ENCODE measurements at regions not wholly inside any gene's neighbourhood (a gene's known extent, or its start where the extent isn't known, plus 50 kb on each side); places are given as distances from the start of the nearest gene placed in this dataset.

DNA sequence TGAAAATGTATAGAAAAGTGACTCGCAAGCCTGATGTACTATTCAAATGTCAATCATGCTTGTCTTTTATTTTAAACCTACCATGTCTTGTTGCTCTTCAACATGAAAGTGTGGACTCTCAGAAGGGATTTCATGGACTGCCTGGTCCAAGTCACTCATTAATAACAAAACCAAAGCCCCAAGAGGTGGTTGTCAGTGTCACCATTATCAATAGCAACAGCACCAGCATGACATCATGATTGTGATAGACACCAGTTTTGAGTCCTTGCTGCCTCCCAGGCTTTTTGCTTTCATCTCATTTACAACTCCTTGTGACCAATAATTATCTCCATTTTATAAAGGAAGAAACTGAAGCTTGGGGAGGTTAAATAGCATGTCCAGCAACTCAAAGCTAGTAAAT lies 112.0 kb upstream of the TMPO start:
- Histone ChIP-seq H3K4me3 (no peak overlapping the region), H3K9me3 (no peaks in the 10 kb centered on the region), H3K27me3 (no peaks in the 10 kb centered on the region), H3K36me3 (no peaks in the 10 kb centered on the region)
- no peak for DNase-seq

DNA sequence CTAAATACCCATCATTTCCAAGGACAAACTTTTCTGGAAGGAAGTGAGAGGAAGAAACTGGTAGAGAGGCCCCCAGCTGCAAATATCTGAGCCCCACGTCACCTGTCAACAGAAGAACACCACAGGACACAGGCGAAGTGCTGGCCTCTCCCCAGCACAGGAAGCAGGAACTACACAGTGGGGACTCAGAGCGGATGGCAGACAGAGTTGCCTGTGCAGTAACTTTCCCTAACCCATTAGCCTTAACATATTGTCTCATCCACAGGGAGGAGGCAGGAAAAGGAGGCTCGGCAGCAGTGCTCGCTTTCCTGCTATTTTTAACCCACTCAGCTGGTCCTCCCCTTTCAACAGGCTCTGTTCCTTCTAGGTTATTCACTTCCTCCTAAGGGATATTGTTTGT lies 111.5 kb upstream of the TMPO start:
- no peaks in the 10 kb centered on the region for H3K9me3 ChIP-seq
- no peaks in the 10 kb centered on the region for H3K27me3 ChIP-seq
- H3K36me3 ChIP-seq: no peaks in the 10 kb centered on the region
- no peak for DNase-seq
- no peak overlapping the region for H3K4me3 ChIP-seq

DNA sequence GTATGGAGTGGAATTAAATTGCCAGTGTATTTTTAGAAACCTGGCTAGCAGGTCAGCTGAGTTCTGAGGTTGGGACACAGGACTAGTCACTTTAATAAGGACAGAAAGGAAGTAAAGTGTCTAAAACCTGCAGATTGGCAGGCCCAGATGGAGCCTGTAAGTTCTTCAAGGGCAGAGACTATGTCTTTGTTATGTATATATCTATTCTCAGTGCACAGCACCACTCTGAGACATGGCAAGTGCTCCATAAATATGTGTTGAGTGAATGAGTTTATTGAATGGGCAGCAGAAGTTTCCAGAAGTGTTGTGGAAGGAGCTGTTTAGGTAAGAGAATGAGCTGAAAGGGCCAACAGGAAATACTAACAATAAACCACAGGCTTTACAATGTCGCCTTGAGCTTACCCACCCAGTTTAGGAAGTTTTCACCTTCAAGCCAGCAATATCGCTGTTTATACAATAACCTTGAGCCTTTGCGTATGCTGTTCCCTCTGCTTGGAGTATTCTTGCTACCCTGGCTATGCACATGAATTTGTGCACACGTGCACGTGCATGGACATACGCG lies 109.5 kb upstream of the TMPO start:
- Histone ChIP-seq H3K4me3 (no peak overlapping the region), H3K27me3 (no peaks in the 10 kb centered on the region), H3K36me3 (no peaks in the 10 kb centered on the region), H3K9me3 (no peaks in the 10 kb centered on the region)
- DNase-seq: no peak

DNA sequence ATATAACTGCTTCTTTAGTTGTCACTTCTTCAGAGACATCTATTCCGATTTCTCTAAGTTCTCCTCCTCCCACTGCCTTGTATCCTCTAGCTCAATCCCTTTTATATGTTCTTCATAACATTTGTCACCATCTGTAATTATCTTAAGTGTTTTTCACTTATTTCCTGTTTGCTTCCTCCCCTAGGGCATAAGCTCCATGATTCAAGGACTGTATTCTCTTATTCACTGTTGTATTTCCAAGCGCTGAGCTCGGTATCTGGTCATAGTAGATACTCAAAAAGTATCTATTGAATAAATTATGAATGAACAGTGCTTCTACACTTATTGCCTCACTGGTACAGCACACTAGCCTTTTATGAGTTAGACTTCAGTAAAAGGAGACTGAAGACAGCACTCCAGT lies 109.0 kb upstream of the TMPO start:
- no peaks in the 10 kb centered on the region for H3K9me3 ChIP-seq
- no peaks in the 10 kb centered on the region for H3K27me3 ChIP-seq
- no peak for DNase-seq
- H3K36me3 ChIP-seq: no peaks in the 10 kb centered on the region
- H3K4me3 ChIP-seq: no peak overlapping the region

DNA sequence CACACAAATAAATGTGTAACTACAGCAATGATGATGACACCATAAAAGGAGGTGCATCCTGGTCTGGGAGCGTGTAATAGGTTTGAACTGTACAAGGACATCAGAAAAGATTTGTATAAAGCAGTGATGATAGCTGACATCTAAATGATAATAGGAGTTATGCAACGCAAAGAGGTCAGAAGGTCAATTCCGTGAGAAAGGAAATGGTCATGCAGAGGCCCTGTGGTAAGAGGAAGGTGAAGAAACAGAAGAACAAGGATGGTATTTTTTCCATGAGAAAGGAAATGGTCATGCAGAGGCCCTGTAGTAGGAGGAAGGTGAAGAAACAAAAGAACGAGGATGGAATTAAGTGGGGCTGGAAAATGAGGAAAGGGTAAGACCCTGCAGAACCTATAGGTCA lies 106.7 kb upstream of the TMPO start:
- no peak overlapping the region for H3K4me3 ChIP-seq
- no peak for DNase-seq
- H3K9me3 ChIP-seq: no peaks in the 10 kb centered on the region
- no peaks in the 10 kb centered on the region for H3K27me3 ChIP-seq
- no peaks in the 10 kb centered on the region for H3K36me3 ChIP-seq

DNA sequence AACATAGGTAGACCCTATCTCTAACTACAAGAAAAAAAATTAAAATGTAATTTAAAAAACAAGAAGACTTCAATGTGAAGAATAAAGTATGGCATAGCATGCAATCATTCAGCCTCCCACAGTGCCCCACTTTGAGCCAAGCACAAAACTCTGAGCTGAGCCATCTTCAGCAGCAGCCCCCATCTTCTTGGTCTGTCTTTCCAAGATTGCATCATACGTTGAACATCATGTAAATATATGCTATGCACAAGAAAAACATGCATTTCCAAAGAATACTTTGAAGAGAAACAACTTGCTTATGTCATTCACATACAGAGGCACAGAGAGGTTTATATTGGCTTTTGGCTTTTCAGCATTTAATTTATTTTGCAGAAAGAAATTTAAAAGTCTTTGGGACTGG lies 105.8 kb upstream of the TMPO start:
- no peak overlapping the region for H3K4me3 ChIP-seq
- no peaks in the 10 kb centered on the region for H3K27me3 ChIP-seq
- DNase-seq: no peak
- no peaks in the 10 kb centered on the region for H3K9me3 ChIP-seq
- no peaks in the 10 kb centered on the region for H3K36me3 ChIP-seq

DNA sequence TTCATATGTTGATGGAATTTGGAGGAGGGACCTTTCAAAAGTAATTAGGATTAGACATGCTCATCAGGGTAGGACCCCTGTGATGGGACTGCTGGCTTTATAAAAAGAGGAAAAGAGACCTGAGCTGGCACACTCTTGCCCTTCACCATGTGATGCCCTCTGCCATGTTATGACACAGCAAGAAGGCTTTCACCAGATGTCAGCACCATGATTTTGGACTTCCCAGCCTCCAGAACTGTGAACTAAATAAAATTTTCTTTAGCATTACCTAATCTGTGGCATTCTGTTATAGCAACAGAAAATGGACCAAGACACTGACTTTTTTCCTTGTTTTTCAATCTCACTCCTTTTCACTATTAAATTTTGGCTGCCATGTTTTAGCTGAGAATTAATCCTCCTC lies 105.0 kb upstream of the TMPO start:
- no peak for DNase-seq
- Histone ChIP-seq H3K27me3 (no peaks in the 10 kb centered on the region), H3K9me3 (no peaks in the 10 kb centered on the region), H3K4me3 (no peak overlapping the region), H3K36me3 (no peaks in the 10 kb centered on the region)

DNA sequence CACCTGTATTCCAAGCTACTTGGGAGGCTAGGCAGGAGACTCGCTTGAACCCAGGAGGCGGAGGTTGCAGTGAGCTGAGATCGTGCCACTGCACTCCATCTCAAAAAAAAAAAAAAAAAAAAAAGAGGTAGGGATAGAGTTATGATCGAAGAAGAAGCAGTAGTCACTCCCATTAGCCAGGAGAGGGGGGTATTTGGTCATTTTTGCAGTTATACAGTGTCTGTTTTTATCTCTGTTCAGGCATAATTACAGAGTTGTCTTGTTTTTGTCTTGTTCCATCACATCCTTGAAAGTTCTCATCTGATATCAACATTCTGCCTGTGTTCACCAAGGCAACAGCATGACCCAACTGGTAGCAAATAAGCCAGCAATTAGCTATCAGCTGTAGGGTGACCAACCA lies 98.5 kb upstream of the TMPO start:
- DNase-seq: no peak
- no peaks in the 10 kb centered on the region for H3K9me3 ChIP-seq
- no peaks in the 10 kb centered on the region for H3K36me3 ChIP-seq

DNA sequence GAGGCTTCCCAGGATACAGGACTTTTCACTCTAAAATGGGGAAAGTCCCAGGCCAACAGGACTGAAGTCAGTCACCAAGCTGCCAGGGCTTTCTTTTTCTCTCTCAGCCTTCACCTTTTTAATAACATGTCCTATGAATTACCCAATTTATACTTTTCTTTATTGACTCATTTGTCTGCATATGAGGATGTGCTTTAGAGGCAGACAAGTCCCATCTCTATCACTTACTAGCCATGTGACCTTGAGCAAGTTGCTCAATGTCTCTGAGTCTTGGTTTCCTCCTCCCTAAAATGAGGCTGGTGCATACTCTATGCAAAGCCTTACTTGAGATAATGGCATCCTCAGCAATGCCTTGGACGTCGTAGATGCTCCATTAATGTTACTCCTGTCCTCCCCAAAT lies 98.1 kb upstream of the TMPO start:
- Histone ChIP-seq H3K9me3 (no peaks in the 10 kb centered on the region), H3K36me3 (no peaks in the 10 kb centered on the region), H3K4me3 (no peak overlapping the region), H3K27me3 (no peaks in the 10 kb centered on the region)
- DNase-seq: no peak

More for the DNA sequence above, 98.5 kb upstream of the TMPO start:
- Histone ChIP-seq H3K27me3 (no peaks in the 10 kb centered on the region), H3K4me3 (no peak overlapping the region)

DNA sequence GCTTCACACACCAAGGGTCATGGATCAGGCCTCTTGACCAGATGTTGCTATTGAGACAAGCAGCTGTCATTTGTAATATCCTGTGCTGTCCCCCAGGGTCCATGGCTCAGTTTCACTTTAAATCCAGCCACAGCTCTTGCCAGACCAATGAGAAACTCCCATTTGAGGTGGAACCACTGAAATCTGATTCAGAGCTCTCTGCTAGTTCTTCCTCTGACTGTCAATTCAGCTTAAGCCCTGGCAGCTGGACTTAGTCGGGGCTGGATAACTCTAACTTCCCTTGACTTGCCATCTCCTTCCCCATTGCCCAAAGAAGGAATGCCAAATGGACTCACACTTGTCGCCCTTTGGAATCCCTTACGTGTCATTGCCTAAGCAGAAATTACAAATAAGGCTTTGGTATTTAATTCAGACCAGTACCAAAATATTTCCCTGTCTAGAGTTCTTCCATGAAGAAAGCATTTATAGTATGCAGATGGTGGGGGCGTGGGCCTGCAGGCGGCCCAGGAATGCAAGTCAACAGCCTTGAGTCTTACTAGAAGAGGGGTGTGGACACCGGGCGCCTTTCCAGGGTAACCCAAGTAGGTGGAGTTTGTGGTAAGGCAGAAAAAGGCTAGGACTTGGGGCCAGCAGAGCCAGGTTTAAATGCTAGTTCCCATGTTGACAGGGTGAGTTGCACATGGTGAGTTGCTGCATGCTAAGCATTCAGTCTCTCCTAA lies 96.9 kb upstream of the TMPO start:
- H3K27me3 ChIP-seq: no peaks in the 10 kb centered on the region
- H3K9me3 ChIP-seq: no peaks in the 10 kb centered on the region
- DNase-seq: peak; percentile 97
- no peaks in the 10 kb centered on the region for H3K36me3 ChIP-seq
- H3K4me3 ChIP-seq: no peak overlapping the region

DNA sequence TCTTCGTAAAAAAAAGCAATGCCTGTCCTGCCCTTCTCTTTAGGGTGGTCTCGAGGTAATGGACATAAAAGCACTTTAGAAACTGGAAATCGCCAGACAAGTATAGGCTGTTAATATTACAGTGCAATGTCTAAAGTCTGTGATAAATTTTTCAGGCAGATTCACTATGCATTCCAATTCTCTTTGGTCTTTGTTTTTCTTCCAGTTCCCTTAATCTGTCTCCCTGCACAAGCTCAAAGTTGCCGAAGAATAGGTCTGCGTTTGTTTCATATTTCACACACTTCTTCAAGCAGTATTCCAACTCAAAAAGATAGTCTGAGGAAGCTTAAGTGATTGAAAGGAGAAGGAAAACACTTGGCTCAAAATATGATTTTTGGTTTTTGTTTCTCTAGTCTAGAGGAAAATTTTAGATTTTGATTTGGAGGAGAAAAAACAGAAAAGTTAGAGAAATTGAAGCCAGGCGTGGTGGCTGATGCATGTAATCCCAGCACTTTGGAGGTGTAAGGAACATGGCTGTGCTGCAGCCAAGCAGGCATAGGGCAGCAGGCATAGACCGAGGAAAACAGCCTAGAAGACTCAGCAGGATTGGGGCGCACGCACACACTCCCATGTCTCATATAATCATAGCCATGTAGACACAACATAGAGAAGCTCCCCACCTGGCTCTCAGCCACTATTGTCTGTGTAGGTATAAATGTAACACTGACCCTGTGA lies 96.2 kb upstream of the TMPO start:
- Histone ChIP-seq H3K4me3 (no peak overlapping the region), H3K36me3 (no peaks in the 10 kb centered on the region), H3K9me3 (no peaks in the 10 kb centered on the region), H3K27me3 (no peaks in the 10 kb centered on the region)
- DNase-seq: no peak

DNA sequence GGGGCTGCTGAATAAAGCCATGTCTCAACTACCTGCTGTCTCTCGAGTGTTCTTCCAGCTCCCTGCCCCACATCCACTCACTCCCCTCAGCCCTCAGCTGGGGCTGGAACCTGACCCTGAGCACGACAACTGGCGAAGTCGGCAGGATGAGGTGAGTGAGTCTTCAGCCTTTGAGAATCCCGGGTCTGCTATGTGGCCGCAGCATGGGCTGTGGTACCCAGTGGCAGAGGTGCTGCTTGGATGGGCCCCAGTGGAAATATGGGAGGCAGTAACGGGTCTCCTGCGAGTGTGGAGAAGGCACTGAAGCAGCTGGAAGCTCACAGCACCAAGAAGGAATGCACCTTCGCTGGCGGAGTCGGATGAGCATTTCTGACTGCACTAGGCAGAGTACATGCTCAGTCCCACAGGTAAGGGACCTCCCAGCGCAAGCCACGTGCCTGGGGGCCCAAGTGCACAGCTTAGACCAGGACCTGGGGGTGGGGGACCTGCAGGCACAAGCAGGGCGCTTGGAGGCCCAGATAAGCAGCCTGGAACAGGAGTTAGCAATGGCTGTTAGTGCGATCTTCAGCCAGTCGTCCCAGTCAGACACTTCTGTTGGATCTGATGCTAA lies 95.5 kb upstream of the TMPO start:
- no peaks in the 10 kb centered on the region for H3K9me3 ChIP-seq
- no peak for DNase-seq
- H3K4me3 ChIP-seq: no peak overlapping the region
- no peaks in the 10 kb centered on the region for H3K27me3 ChIP-seq
- H3K36me3 ChIP-seq: no peaks in the 10 kb centered on the region

DNA sequence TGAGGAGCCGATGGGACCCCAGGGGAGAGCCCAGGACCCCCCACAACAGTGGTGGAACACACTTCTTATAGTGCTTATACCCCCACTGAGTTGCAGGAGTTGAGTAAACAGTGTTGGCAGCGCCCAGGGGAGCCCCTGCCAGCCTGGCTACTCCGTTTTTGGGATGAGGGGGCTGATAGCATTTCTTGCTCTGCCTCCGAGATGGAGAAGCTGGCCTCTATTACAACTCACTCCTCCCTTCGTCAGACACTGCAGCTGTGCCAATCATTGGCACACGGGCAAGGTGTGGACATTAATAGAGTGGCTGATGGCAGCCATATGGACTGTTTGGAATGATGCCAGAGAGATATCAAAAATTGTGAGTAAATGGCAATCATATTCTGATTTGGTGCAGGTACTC lies 94.9 kb upstream of the TMPO start:
- Histone ChIP-seq H3K27me3 (no peaks in the 10 kb centered on the region), H3K9me3 (no peaks in the 10 kb centered on the region)
- DNase-seq: no peak

DNA sequence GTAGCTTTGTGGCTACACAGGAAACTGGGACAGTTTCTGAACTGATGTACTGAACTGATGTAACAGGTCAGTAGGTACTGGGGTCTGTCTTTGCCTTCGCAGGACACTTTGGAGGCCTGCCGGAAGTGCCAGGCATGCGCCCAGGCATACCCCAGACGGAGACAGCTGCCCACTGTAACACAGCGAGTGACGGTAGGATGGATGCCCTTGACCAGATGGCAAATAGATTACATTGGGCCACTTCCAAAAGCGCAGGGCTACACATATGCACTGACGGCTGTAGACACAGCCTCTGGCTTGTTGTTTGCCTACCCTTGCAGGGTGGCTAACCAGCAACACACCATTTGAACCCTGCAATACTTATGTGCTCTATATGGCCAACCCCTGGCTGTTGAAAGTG lies 94.1 kb upstream of the TMPO start:
- no peaks in the 10 kb centered on the region for H3K9me3 ChIP-seq
- no peak for DNase-seq
- no peaks in the 10 kb centered on the region for H3K27me3 ChIP-seq
- H3K4me3 ChIP-seq: no peak overlapping the region
- no peaks in the 10 kb centered on the region for H3K36me3 ChIP-seq

More for the DNA sequence above, 94.9 kb upstream of the TMPO start:
- Histone ChIP-seq H3K36me3 (no peaks in the 10 kb centered on the region), H3K4me3 (no peak overlapping the region)

DNA sequence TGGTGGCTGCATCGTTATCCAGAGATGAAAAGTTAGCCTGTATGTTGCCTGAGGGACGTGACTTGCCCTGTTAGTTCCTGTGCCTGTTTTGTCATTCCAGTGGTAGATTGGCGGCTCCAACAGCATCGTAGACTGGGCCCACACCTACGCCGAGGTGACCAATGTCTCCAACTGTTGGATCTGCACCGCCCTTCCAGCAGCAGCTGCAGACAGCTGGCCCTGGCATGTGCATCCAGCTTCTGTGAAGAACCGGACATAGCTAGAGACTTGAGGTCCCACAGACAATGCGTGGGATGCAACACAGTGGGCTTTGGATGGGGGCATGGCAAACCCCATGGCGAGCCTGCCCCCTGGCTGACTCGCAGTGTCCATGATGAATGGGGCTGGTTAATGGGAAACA lies 93.0 kb upstream of the TMPO start:
- Histone ChIP-seq H3K4me3 (no peak overlapping the region), H3K27me3 (no peaks in the 10 kb centered on the region), H3K36me3 (no peaks in the 10 kb centered on the region), H3K9me3 (no peaks in the 10 kb centered on the region)
- DNase-seq: no peak

DNA sequence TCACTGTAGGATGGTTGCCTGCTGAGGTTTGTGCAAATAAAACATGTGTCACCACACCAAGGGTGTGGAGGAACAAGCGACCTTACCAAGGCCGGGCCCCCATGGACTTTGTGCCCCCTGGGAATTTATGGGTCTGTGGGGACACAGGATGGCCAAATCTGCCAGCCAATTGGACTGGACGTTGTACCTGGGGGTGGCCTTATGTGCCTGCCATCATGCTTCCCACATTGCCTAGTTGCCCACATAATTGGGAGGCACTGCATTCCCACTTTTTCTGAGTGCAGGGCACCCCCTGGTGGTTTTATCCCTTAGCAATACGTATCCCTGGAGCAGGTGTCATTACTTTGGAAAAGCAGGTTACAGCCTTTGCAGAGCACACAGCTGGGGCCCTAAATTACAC lies 92.6 kb upstream of the TMPO start:
- no peak for DNase-seq
- Histone ChIP-seq H3K27me3 (no peaks in the 10 kb centered on the region), H3K9me3 (no peaks in the 10 kb centered on the region), H3K36me3 (no peaks in the 10 kb centered on the region), H3K4me3 (no peak overlapping the region)

DNA sequence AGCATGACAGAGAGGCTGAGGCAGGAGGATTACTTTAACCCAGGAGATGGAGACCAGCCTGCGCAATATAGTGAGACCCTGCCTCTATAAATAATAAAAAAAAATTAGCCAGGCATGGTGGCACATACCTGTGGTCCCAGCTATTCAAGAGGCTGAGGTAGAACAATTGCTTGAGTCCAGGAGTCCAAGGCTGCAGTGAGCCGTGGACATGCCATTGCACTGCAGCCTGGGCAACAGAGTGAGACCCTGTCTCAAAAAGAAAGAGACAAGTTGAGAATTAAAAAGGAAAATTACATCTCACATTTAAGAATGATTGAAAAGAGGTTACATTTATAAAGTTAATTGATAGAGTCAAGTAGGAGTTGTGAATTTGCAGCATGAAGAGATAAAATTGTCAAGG lies 91.4 kb upstream of the TMPO start:
- Histone ChIP-seq H3K27me3 (no peaks in the 10 kb centered on the region), H3K36me3 (no peaks in the 10 kb centered on the region), H3K9me3 (no peaks in the 10 kb centered on the region), H3K4me3 (no peak overlapping the region)
- DNase-seq: no peak
